Lower leg skin (tissue), 4 donors: ENCODE measurements at regions not wholly inside any gene's neighbourhood (a gene's known extent, or its start where the extent isn't known, plus 50 kb on each side); places are given as distances from the start of the nearest gene placed in this dataset.

ENCODE experiments used
- DNase-seq, 2 donors: peaks; one replicate each; pipeline ENCODE4 v3.0.0-alpha.2; 2019; ENCODE audit warnings: low spot score in 2 of 2
- H3K4me3 ChIP-seq: fragments of 200-600 bp; sonication (generic); 2 replicates; pipeline ENCODE4 v1.5.1; 2017; ENCODE audit warnings: mild to moderate bottlenecking, low read depth; ENCODE audit not compliant: poor library complexity, severe bottlenecking
- POLR2A ChIP-seq, 2 donors: fragments of 450-650 bp; IDR thresholded peaks; one replicate each; pipeline ENCODE4 v1.6.1; 2016 to 2017; ENCODE audit warnings: antibody characterized with exemption in 2 of 2, mild to moderate bottlenecking in 1 of 2, moderate library complexity in 1 of 2
- WGBS, 2 donors: methylation state at CpG; one replicate each; pipeline ENCODE4 v1.1.5; 2018; 5-methylcytosine and 5-hydroxymethylcytosine counted together
- intact Hi-C: fragments of 100-400 bp; cut with DNase I; formaldehyde crosslinking; loops from one replicate; pipeline ENCODE4 v1.15.0; 2023; ENCODE audit warnings: low total_unique reads
- TF ChIP-seq, protein P1 (sequence below), 3 donors: fragments of 450-650 bp; IDR thresholded peaks; one replicate each; pipeline ENCODE4 v1.5.1; 2016; ENCODE audit warnings: antibody characterized with exemption in 3 of 3, mild to moderate bottlenecking in 3 of 3, moderate library complexity in 2 of 3

DNA sequence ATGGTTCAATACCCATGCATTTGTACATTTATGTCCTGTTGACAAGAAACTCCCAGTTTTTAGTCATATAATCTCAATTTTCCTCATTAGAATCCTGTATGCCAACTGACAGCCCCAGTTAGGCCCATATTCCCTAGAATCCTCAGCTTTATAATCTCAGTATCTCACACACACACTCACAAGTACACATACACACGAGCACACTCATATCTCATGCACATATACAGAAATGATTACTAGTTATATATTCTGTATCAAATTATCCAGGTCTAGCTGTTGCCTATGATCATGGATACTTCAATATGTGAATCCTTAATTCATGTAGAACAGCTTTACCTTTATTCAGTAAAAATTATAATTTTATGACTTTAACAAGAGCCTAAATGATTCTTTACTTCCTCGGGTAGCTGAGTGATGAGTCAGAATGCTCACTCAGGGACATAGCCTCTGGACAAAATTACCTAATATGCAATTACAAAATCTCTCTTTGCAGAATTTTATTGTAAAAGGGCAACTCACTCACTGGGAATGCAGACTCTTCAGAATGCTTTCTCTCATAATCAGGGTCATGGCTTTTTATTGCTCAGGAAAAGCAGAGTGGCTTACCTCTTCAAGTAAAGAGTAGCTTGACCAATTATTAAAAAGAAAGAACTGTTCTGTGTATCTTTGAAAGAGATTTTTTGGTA is 193.6 kb upstream of the PIK3C3 start:
- no peak for DNase-seq
- 45 to 49% methylated on average over 2 of the region's 2 CpGs for WGBS, 2 donors
- no peak overlapping the region for H3K4me3 ChIP-seq
- intact Hi-C loops: no loop called here
- TF ChIP-seq, protein P1, sequence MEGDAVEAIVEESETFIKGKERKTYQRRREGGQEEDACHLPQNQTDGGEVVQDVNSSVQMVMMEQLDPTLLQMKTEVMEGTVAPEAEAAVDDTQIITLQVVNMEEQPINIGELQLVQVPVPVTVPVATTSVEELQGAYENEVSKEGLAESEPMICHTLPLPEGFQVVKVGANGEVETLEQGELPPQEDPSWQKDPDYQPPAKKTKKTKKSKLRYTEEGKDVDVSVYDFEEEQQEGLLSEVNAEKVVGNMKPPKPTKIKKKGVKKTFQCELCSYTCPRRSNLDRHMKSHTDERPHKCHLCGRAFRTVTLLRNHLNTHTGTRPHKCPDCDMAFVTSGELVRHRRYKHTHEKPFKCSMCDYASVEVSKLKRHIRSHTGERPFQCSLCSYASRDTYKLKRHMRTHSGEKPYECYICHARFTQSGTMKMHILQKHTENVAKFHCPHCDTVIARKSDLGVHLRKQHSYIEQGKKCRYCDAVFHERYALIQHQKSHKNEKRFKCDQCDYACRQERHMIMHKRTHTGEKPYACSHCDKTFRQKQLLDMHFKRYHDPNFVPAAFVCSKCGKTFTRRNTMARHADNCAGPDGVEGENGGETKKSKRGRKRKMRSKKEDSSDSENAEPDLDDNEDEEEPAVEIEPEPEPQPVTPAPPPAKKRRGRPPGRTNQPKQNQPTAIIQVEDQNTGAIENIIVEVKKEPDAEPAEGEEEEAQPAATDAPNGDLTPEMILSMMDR (IDR thresholded peaks at IDR 0.05): no peak
- no peak for TF ChIP-seq POLR2A (IDR thresholded peaks at IDR 0.05)

DNA sequence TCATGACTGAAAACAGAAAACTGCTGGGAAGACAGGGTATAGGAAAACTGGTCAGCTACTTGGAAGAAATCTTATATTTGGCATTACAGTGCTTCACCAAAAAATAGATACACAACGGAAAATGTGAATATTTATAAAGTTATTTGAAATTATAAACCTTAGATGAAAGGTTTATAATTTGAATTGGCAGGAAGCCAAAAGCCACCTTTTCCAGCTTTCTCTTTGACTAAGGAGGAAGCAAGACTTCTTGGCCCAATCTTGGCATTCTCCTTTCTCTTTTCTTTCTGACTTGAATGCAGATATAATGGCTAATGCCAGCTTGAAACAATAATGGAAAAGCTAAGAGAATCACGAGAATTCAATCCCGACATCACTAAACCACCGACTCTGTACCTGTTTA is 196.5 kb upstream of the PIK3C3 start:
- no peak overlapping the region for H3K4me3 ChIP-seq
- TF ChIP-seq, protein P1 (IDR thresholded peaks at IDR 0.05): no peak
- no peak for TF ChIP-seq POLR2A (IDR thresholded peaks at IDR 0.05)
- 84 to 86% methylated on average over 4 of the region's 4 CpGs for WGBS, 2 donors
- intact Hi-C loops: no loop called here
- DNase-seq: no peak

DNA sequence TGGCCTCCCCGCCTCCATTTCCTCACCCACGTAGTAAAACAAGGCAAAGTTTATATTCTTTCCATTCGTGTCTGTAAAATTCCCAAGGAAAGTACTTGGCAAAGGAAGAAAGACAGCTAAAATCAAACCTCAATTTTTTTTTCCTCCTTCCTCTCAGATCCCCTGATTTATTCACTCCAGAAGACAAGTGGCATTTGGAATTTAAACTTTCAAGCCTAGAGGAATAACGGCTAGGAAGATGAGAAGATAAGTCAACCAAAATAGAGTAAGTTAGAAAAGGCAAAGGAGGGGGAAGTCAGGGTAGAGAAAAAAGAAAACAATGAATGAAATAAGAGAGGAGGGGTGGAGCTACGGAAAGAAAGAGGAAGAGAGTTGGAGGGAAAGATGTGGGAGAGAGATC is 198.9 kb upstream of the PIK3C3 start:
- WGBS, 2 donors: 29 to 34% methylated on average over 5 of the region's 5 CpGs
- TF ChIP-seq, protein P1 (IDR thresholded peaks at IDR 0.05): no peak
- TF ChIP-seq POLR2A (IDR thresholded peaks at IDR 0.05): no peak
- no peak for DNase-seq
- H3K4me3 ChIP-seq: no peak overlapping the region
- intact Hi-C loops: no loop called here

DNA sequence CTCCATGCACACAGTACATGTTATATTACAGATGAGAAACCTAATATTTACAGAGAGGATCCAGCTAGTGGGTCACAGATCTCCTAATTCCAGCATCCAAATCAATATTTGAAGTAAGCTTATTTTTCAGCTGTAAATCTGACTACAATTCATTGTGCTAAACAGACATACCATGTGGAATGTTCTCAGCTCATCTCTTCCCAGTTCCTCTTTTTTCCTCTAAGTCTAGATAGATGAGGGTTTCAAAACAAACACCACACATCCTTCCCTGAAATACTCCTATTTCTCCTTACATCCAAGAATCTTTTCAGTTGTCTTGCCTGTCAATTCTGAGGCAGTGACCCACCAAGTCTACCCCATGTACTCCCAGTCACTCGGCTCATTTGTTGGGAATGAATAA is 200.7 kb upstream of the PIK3C3 start:
- H3K4me3 ChIP-seq: no peak overlapping the region
- TF ChIP-seq, protein P1 (IDR thresholded peaks at IDR 0.05): no peak
- no peak for TF ChIP-seq POLR2A (IDR thresholded peaks at IDR 0.05)
- 81 to 87% methylated on average over 1 of the region's 1 CpG for WGBS, 2 donors
- intact Hi-C loops: no loop called here
- no peak for DNase-seq

DNA sequence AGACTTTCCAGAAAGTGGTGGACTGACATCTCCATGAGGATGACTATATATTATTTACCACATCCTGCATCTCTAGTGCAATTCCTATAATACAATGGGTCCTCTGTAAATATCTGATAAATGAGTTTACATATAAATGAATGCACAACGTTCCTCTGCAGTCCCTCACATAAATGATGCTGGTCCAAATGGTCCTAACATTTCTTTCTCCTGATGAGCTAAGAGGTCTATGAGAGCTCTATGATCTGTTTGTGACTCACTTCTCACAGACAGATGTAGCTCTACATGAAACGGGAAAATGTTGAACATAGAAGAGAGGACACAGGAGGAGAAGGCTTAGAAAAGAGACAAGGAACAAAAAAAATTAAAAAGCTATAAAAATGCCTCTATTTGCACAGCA is 201.2 kb upstream of the PIK3C3 start:
- H3K4me3 ChIP-seq: no peak overlapping the region
- TF ChIP-seq POLR2A (IDR thresholded peaks at IDR 0.05): no peak
- TF ChIP-seq, protein P1 (IDR thresholded peaks at IDR 0.05): no peak
- no peak for DNase-seq
- intact Hi-C loops: no loop called here
- WGBS, 2 donors: 57 to 72% methylated on average over 2 of the region's 2 CpGs

DNA sequence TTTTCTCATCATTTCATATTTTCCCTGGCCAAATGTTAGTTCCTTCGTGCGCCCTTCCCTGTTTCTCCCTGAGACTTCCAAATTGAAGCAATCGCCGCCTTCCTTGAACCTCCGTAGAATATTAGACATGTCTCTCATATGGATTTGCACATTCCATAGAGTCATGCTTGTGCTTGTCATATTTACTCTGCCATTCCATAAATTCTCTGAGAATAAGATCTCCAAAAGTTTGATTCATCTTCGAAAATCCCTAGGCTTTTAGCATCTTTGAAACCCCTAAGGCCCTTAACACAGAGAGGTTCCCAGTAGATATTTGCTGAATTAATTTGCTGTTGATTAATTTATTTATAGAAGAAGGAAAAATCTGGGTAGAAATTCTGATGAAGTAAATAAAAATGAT is 202.2 kb upstream of the PIK3C3 start:
- DNase-seq: no peak
- 82 to 88% methylated on average over 6 of the region's 6 CpGs for WGBS, 2 donors
- no peak for TF ChIP-seq POLR2A (IDR thresholded peaks at IDR 0.05)
- TF ChIP-seq, protein P1 (IDR thresholded peaks at IDR 0.05): no peak
- H3K4me3 ChIP-seq: no peak overlapping the region
- intact Hi-C loops: no loop called here
